ENCODE measurements at regions not wholly inside any gene's neighbourhood (a gene's known extent, or its start where the extent isn't known, plus 50 kb on each side); places are given as distances from the start of the nearest gene placed in this dataset.
A peak's percentile ranks its signal among the peaks of the same experiment; 100 is the strongest.
"Not testable (repeated sequence)": the region's sequence is repeated elsewhere in the genome, so short reads cannot be mapped to it uniquely, and the experiment has no call there.

DNA sequence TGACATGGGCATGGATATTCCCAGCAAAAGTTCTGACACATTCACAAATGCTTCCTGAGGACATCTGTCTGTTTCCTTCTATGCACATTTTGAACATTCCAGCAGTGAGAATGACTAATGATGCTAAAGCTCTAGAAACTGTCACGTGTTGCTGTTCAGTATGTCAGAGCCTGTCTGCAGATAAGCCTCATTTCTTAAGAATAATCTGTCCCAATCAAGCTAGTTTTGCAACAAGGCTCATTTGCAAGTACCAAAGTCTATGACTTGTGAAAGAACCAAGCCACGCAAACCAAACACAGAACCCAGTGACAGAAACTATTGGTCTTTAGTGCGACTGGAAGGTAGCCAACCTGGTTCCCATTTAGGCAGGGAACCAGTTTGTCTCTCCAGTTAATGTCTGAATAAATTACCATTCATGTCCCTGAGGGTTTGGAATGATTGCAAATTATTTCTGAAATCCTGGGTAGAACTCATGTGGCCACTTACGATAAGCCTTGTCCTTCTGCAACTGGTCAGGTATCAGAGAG, 178.5 kb downstream of the C9orf152 start:
- DNase-seq: peak; percentile 89 to 93

DNA sequence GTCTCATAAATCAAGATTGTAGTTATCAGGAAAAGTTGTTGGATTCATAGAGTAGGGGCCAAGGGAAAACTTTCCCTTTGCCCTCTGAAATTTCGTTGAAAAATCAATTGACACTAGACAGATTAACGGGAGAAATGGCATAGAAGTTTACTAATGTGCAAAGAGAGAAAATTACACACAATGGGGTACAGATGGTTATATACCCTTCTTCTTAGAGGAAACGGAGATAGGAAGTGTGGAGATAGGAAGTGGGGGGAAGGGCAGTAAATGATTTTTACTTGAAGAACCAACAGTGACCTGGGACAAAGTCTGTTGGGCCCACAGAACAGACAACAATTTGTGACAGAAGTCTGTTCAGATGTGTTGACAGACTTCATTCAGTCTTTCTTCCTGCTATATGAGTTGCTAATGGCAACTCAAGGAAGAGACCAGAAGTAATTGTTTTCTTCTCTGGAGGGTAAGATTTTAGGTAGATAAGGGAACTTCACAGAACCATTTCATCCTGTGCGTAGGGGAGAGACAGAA, 177.9 kb downstream of the C9orf152 start:
- no peak for DNase-seq

DNA sequence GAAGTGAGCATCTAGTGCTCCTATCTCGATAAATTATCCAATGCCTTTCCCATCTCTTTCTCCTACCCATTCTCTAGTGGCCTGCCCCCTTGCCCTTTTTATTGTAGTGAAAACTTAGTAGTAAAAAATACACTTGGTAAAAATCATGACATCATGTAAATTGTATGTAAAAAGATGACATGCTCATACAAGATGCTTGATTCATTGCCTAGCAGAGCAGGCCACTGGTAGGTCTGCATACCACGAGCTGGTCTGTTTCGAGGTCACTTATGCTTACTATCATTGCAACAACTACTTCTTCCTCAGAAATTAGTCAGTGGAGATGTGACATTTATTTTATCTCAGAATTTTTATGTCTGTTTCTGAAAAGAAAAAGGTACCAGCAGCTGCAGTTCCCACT, 177.3 kb downstream of the C9orf152 start:
- peak; percentile 36 to 37 for DNase-seq

DNA sequence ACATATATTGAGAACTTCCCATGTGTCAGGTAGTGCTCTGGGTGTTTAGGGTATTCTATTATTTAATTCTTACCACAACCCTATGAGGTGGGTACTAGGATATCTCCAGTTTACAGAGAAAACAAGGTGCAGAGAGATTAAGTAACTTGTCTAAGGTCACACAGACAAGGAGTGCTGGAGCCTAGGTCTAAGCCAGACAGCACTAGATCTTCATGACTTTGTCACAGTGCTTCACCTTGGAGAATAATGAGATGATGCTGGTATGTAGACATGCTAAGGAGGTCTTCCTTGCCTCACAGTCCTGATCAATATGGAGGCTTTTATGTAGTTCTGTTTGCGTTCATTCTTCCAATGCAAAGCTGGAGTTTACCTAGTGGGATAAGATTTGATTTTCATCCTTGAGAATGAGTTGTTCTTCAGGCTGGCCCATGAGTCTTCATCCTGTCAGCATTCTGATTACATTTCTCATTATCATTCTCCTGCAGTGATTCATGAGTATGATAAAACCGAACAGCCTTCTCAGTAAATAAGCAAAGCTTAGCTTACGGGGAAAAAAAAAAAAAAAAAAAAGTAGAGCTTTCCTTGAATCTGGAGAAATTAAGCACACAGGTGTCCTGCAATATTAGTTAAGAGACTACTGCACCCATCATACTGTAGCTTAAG, 176.3 kb downstream of the C9orf152 start:
- peak; percentile 87 to 96 for DNase-seq

DNA sequence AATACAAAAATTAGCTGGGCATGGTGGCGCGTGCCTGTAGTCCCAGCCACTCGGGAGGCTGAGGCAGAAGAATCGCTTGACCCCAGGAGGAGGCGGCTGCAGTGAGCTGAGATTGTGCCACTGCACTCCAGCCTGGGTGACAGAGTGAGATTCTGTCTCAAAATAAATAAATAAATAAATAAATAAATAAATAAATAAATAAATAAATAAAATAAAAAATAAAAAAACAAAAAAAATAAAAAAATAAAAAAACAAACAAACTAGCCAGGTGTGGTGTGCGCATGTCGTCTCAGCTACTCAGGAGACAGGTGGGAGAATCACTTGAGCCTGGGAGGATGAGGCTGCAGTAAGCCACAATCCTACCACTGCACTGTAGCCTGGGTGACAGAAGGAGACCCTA, 175.4 kb downstream of the C9orf152 start:
- DNase-seq: not testable (repeated sequence)

DNA sequence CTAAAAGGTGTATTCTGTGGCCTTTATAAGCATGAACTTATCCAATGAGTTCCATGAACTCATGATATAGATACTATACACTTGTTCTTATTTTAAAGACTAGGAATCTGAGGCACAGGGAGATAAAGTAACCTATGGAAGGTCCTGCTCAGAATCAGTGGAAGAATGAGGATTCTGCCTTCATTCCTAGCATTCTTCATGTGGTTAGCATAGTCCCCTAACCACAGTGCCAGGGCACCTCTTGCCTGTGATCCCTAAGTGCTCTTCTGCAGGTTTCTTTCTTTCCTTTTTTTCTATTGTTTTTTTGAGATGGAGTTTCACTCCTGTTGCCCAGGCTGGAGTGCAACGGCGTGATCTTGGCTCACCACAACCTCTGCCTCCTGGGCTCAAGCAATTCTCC, 174.1 kb downstream of the C9orf152 start:
- DNase-seq: peak; percentile 19 to 68

DNA sequence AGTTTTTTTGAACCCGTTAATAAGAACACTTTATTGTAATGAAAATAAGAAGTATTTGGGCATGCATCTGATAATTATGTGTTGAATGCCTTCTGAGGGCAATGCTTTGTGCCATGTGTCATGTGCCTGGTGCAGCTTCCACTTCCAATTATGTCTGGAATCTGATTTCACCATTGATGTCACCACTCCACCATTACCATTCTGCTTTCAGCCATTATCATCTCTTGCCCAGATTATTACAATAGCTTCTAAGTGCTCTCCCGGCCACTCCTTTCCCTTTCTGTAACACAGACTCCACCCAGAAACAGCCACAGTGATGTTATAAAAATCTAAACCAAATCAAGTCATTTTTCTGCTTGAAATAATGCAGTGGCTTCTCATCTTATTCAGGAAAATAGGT, 171.7 kb downstream of the C9orf152 start:
- DNase-seq: no peak

DNA sequence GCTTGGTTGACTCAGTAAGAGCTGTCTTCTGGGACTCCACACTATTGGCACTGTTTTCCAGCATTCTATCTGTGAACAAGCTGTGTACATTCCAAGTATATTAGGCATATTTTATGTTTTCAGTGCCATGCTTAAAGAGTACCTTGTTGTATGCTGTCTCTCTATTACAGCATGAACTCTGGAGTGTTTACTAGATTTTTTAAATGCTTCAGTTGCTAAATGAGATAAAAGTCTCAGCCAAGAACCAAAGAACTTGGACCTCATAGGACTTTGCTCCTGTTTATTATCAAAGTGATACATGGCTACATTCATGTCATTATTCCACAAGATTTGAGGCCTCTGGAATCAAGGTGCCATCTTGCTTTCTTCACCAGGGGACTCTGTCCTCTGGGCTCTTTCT, 167.2 kb downstream of the C9orf152 start:
- no peak for DNase-seq

DNA sequence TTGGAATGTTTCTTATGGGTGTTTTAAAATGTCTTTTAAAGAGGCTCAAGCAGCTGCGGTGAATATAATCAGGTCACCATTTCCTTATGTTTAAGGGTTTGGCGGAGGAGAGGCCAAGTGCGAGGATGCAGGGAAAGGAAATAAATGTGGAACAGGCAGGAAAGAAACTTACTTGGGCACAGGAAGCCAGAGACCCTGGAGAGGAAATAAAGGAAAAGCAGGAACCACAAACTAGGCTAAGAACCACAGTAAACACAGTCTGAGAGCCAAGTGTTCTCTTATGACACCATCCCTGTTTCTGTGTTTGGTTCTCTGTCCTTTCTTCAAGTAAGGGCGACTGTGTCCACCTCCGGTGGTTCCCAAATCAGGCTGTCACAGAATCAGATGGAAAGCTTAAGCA, 166.5 kb downstream of the C9orf152 start:
- DNase-seq: no peak

DNA sequence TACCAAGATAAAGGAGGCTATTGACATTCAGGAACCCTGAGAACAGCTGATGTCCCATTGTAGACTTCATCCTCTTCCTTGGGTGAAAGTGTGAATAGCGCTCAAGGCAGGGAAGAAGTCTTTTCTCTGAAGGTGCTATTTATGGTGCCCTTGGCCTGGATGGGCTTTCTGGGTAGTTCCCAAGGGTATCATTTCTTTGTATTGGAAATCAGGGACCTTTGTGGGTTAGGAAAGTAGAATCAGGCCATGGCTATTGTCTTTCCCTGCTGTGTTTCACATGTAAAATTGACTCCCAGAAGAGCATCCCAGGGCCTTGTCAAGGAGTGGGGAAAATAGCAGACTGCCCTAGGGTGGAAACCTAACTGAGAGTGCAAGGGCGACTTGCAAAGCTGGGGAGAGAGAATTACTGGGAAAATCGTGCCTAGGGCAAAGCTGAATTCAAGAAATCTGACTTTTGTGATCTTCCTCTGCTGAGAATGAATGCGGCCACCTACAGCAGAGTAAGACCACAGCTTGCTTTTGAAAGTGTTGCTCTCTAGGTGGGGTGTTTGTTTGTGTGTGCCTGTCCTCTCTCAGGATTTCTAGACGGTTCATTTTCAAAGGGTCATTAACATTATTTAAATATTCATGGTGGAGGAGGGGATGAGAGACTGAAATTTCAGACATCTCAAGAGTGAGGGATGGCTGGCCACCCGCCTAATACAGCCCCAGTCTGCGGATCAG, 160.6 kb downstream of the C9orf152 start:
- DNase-seq: no peak

DNA sequence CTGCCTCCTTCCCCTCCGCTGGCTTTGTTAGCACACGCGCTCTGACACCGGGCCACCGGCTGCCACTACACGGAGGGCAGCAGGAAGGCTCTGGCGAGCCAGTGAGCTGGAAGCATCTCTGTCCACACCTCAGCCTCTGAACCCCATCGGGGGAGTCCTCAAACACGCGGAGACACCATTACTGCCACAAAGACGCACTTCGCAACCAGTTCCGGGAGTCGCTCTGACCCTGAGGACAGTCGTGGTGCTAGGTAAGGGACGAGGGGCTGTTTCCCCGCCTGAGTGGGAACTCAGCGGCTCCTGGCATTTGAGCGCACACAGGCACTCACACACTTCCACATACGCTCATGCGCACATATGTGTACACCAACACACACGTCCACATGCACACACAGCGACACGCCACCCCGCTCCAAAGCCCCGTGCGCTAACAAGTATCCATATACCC, 160.0 kb downstream of the C9orf152 start:
- DNase-seq: no peak

DNA sequence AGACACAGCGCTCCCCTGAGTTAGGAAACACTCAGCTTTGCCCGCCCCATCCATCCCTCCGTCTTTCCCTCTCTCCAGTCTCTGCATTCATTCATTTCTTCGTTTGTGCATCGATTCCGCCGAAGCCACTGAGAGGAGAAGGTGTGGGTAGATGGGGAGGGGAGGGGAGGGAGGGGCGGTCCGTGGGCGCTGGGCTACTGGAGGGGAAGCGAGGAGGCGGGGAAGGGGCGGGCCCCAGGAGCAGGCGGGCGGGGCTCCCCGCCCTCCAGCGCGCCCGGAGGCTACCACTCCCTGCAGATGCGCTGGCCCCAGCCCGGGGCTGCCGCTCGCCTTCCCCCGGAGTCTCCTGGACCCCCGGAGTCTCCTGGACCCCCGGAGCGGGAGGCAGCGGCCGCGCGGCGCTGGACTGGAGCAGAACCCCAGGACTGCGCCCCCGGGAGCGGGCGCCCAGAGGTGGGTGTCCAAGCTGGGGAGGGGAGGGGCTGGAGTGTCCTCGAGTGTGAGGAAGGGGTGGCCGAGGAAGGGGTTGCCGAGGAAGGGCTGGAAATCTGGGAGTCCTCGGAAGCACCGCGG, 159.5 kb downstream of the C9orf152 start:
- DNase-seq: peak; percentile 58 to 80

DNA sequence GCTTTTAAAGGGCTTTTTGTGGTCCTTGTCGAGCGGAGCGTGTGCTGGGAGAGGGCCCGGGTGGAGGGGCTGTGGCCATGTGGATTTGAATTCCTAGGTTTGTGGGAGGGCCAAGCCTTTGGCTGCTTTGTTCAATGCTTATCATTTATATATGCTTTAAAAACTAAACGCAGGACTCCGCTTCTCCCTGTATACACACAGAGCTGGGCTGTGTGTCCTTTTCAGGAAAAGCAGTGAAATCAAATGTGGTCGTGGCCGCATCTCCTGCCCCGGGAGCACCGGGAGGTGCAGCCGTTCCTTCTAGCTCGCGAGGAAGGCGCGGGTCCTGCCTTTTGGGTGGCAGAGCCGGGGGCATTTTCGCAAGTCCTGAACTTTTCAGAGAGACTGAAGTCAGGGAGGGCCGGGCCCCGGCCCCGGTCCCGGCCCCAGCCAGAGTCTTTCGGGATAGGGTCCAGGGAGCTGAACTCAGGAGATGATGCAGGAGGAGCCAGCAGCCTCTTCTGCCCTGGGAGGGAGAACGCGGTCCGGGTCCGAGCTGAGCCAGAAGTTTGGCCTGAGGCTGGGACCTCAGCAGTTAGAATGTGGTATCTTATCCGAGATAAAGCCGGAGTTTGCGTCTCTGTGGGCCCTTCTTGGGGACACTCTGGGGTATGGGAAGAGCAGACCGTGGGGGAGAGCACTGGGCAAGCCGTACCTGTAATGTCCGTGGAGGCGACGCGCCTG, 158.8 kb downstream of the C9orf152 start:
- peak in 1 of 2 experiments; percentile 32 for DNase-seq

DNA sequence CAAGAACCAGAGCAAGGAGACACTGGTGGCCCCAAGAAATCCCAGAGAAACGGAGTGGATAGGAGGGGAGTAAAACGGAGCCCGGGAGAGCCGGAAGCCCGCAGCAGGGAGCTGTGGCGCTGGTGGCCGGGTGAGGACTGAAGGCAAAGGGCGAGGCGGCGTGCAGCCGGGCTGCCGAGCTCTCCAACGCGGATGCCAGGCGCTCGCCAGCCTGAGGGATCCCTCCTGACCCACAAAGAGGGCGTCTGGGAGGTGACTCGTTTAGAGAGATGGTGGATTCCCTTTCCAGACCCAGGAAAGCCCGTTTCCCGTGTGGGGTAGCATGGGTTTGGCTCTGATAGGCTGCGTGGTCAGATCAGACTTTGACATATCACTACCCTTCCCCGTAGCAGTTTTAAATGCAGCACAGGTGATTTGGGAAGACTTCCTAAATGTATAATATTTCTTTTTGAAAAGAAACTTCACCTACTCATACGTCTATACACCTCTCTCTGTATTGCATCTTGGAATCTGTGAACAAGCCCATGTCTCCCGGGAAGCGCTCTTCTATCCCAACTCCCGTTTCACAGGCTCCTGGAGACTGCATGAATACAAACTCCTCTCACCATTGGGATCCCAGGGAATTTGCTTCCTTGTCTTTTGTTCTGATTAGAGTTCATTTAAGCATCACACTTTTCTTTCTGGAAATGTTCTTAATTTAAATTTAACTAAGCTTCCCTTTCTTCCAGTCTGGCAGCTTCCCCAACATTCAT, 158.1 kb downstream of the C9orf152 start:
- peak in 1 of 2 experiments; percentile 50 for DNase-seq

DNA sequence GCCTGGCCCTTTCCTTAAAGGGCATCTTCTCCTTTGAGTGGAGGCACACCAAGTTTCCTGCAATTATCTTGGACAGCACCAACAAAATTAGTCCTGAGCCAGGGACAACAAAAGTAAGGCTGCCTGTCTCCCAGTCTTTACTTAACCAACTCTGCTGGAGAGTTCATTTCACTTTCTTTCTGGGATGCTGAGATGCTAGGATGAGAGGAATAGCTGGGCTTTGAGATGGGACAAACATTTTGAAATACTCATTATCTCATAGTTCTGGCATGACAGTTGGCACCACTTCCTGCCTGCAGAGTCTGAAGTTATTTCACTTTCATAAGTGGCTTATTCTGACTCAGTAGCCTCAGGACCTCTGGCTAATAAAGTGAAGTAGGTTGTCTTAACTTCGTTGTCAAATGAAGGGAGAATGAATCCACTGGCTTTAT, 157.0 kb downstream of the C9orf152 start:
- peak; percentile 87 to 95 for DNase-seq

DNA sequence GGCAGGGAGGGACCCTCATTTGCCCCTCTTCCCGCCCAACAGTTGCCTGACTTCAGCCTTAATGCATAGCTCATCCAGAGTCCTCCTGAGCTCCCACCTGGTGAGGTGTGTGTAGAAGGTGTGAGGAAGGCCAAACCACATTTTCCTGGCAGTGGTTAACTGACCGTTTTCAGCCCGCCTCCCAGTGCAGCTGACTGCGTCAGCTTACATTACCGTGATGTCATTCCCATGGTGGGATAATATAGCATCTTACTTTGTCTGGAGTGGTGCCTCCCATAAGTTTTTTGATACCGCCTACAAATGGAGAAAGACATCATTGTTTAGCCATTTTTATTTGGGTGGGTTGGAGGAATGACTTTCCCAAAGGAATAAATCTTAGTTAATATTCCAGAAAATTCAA, 151.9 kb downstream of the C9orf152 start:
- DNase-seq: no peak

DNA sequence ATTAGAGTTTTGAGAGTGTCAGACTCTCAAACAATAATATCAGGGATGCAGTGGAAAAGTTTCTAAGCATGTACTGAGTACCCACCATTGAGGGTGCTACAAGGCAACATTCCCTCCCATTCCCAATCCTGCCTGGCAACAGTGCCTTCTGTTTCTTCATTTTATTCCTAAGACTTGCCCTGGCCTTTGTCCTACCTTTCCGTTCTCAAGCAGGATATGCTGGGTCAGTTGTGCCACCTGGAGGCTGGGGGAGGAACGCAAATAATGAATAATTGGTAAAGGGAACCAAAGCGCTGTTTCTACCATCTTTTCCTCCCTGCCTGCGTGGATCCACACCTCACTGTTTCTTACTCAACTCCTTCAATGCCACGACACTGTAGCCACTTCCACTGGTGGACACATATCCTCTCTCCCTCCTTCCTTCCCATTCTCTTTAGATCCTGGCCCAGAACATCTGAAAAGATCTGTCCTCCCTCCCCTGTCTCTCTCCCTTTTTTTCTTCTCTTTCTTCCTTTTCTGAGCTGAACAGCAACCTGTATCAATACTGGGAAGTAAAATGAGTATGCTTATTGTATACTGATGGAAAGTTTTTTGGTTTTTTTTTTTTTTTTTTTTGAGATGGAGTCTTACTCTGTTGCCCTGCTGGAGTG, 149.5 kb downstream of the C9orf152 start:
- DNase-seq: peak in 1 of 2 experiments; percentile 78

DNA sequence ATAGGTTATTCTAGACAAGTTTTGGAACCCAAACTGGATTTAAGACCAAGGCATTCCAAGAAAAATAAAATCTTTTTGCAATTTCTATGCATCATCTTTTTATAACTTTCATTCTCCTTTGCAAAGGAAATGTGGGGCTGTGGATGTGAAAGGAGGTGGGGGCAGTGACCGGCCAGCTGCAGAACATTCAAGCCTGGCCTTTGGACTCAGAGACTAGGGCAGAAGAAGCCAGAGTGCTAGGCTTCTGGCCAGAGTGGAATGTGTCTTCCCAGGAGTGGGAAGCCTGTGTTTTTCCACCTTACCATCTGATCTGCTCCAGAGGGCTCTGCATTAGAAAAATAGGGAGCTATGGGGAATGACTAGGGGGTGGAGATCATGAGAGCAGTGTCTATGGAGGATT, 148.5 kb downstream of the C9orf152 start:
- DNase-seq: no peak

DNA sequence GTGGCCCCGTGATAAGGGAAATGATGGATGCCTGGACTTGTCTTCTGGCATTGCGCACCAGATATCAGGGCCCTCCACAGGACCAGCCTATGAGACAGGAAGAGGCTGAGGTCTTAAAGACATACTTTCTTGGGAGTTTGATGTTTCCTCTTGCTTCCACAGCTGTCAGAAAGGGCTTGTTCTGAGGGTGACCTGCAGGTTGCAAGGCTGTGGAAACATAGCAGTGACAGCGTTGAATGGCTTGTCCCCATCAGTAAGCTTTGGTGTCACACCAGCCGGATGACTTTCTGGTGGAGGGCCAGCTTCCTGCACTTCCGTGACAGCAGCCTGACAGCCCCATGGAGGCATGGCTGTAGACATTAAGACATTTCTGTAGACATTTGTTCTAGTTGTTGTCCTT, 143.2 kb downstream of the C9orf152 start:
- no peak for DNase-seq

DNA sequence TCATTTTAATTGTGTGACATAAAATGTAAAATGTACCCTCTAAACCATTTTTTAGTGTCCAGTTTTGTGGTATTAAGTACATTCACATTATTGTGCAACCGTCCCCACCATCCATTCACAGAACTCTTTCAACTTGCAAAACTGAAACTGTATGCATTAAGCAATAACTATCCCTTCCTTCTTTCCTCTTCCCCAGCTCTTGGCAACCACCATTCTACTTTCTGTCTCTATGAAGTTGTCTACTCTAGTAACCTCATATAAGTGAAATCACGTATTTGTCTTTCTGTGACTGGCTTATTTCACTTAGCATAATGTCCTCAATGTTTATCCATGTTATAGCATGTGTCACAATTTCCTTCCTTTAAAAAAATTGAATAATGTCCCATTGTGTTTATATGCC, 142.4 kb downstream of the C9orf152 start:
- no peak for DNase-seq

DNA sequence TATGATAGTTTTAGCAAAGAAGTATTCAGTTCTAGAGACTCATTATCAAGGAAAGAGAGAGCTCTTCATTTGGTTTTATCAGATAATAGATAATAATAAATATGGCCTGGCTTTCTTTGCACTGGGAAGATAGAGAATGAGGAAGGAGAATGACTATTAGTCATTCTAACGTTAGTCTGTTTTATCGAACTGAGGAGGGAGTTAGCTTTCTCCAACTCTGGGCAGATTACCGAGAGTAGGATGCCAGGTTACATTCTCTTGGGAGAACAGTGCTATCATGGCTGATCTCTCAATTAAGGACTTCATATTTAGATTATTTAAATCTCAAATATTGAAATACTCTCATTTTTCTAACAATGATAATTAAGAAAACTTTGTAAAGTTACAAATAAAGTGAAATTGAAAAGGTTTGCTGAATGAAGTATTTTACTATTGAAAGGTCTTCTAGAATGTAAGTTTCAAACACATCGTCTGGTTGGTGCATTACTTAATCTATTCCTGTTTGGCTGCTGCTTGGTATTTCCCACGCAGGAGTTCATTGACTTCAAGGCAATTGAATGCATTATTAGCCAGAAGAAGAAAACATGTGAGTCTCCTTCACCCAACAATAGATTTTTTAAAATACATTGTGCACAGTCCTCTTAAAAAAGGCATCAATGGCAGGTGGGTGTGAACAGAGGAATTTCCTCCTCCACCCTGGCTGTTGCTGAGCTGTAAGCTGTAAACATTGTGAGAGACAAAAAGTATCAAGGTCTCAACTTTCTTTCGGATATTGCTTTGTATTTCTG, 140.8 kb downstream of the C9orf152 start:
- DNase-seq: peak in 1 of 2 experiments; percentile 49

Data from SW 1271 (cell line).